Prostate gland (tissue), 2 donors: ENCODE measurements at regions not wholly inside any gene's neighbourhood (a gene's known extent, or its start where the extent isn't known, plus 50 kb on each side); places are given as distances from the start of the nearest gene placed in this dataset.

Experiments
- POLR2AphosphoS5 ChIP-seq: sonication (generic); formaldehyde crosslinking; IDR thresholded peaks from one replicate; pipeline ENCODE4 v1.6.1; 2017; ENCODE audit warnings: antibody characterized with exemption
- TF ChIP-seq, protein P1 (sequence below), 4 experiments: fragments of 200-600 bp in 2 of 4; fragments of 450-650 bp in 2 of 4; sonication (generic) in 2 of 4; IDR thresholded peaks; 1 replicate in 3 of 4; 2 replicates in 1 of 4; pipeline ENCODE4 v1.5.1; 2016 to 2019; ENCODE audit warnings: antibody characterized with exemption in 4 of 4, mild to moderate bottlenecking in 2 of 4, moderate library complexity in 2 of 4

DNA sequence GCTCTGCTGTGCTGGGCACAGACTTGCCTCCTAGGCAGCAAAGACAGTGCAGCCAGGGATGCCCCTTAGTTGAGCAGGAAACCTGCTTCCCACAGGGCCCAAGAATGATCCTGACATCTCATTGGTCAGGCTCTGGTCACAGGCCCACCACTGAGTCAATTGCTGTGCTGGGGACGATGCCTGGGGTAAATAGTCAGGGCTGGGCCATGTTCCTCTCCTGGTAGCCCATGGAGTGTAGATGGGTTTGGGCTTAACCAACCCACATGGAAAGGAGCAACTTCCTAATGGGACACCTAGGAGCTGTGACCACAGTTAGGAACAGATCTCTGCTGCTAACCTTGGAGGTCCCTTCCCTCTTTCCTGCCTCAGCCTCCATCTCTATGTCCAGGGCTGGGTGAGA lies 212.5 kb upstream of the ZNF536 start:
- TF ChIP-seq POLR2AphosphoS5: no peak
- TF ChIP-seq, protein P1, sequence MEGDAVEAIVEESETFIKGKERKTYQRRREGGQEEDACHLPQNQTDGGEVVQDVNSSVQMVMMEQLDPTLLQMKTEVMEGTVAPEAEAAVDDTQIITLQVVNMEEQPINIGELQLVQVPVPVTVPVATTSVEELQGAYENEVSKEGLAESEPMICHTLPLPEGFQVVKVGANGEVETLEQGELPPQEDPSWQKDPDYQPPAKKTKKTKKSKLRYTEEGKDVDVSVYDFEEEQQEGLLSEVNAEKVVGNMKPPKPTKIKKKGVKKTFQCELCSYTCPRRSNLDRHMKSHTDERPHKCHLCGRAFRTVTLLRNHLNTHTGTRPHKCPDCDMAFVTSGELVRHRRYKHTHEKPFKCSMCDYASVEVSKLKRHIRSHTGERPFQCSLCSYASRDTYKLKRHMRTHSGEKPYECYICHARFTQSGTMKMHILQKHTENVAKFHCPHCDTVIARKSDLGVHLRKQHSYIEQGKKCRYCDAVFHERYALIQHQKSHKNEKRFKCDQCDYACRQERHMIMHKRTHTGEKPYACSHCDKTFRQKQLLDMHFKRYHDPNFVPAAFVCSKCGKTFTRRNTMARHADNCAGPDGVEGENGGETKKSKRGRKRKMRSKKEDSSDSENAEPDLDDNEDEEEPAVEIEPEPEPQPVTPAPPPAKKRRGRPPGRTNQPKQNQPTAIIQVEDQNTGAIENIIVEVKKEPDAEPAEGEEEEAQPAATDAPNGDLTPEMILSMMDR (IDR thresholded peaks at IDR 0.05): no peak
